BE2C (cell line): ENCODE measurements at regions not wholly inside any gene's neighbourhood (a gene's known extent, or its start where the extent isn't known, plus 50 kb on each side); places are given as distances from the start of the nearest gene placed in this dataset.

Experiments
- DNase-seq: peaks from one replicate; pipeline ENCODE4 v3.0.0-alpha.2; 2020
- H3K27me3 ChIP-seq: fragments of 250-450 bp; sonication (Bioruptor Pico); 2 replicates; pipeline ENCODE4 v1.5.1; 2020; ENCODE audit warnings: mild to moderate bottlenecking
- H3K36me3 ChIP-seq: fragments of 250-450 bp; sonication (Bioruptor Pico); 2 replicates; pipeline ENCODE4 v1.5.1; 2020; ENCODE audit warnings: mild to moderate bottlenecking
- H3K4me1 ChIP-seq: fragments of 250-450 bp; sonication (Bioruptor Pico); 2 replicates; pipeline ENCODE4 v1.5.1; 2020
- H3K4me3 ChIP-seq: 2 replicates; pipeline ENCODE4 v1.5.1; 2011; ENCODE audit warnings: low read depth, low read length
- H3K9me3 ChIP-seq: fragments of 250-450 bp; sonication (Bioruptor Pico); 2 replicates; pipeline ENCODE4 v1.5.1; 2020
- CTCF ChIP-seq: IDR thresholded peaks from 2 replicates; pipeline ENCODE4 v1.5.1; 2012; ENCODE audit warnings: mild to moderate bottlenecking, low read depth, low read length

GRCh38 chr5:160488394-160489325 lies 67.0 kb downstream of the PTTG1 start:
- no peaks in the 10 kb centered on the region for H3K36me3 ChIP-seq
- peaks cover 10% of the 10 kb centered on the region; the same call in 1 of the 2 replicates for H3K27me3 ChIP-seq
- H3K9me3 ChIP-seq: no peaks in the 10 kb centered on the region
- no peak for TF ChIP-seq CTCF
- no peak overlapping the region for H3K4me3 ChIP-seq
- no peaks in the 10 kb centered on the region for H3K4me1 ChIP-seq
- DNase-seq: no peak

GRCh38 chr5:160491438-160491837 lies 69.8 kb downstream of the PTTG1 start:
- no peak for DNase-seq
- TF ChIP-seq CTCF: no peak
- H3K4me3 ChIP-seq: no peak overlapping the region
- no peaks in the 10 kb centered on the region for H3K4me1 ChIP-seq
- no peaks in the 10 kb centered on the region for H3K9me3 ChIP-seq
- peaks cover 9% of the 10 kb centered on the region; the same call in 1 of the 2 replicates for H3K27me3 ChIP-seq
- H3K36me3 ChIP-seq: no peaks in the 10 kb centered on the region

- TF ChIP-seq CTCF: no peak
- no peak for DNase-seq
- peaks cover 17% of the 10 kb centered on the region; the same call in 1 of the 2 replicates for H3K27me3 ChIP-seq
- no peaks in the 10 kb centered on the region for H3K36me3 ChIP-seq
- H3K4me3 ChIP-seq: no peak overlapping the region
- H3K4me1 ChIP-seq: no peaks in the 10 kb centered on the region
- no peaks in the 10 kb centered on the region for H3K9me3 ChIP-seq
These were observed 70.9 kb downstream of the PTTG1 start for GRCh38 chr5:160492565-160492964.

- H3K9me3 ChIP-seq: no peaks in the 10 kb centered on the region
- H3K4me3 ChIP-seq: no peak overlapping the region
- TF ChIP-seq CTCF: no peak
- no peaks in the 10 kb centered on the region for H3K4me1 ChIP-seq
- H3K27me3 ChIP-seq: peaks cover 15% of the 10 kb centered on the region; the same call in 1 of the 2 replicates
- DNase-seq: no peak
- no peaks in the 10 kb centered on the region for H3K36me3 ChIP-seq
These were observed 72.2 kb downstream of the PTTG1 start for GRCh38 chr5:160493806-160494338.

GRCh38 chr5:160494451-160494850 lies 72.8 kb downstream of the PTTG1 start:
- TF ChIP-seq CTCF: no peak
- H3K4me3 ChIP-seq: no peak overlapping the region
- H3K9me3 ChIP-seq: no peaks in the 10 kb centered on the region
- DNase-seq: no peak
- peaks cover 13% of the 10 kb centered on the region; the same call in 1 of the 2 replicates for H3K27me3 ChIP-seq
- H3K36me3 ChIP-seq: no peaks in the 10 kb centered on the region
- H3K4me1 ChIP-seq: no peaks in the 10 kb centered on the region

- Histone ChIP-seq H3K4me1 (no peaks in the 10 kb centered on the region), H3K36me3 (no peaks in the 10 kb centered on the region), H3K4me3 (no peak overlapping the region), H3K9me3 (no peaks in the 10 kb centered on the region), H3K27me3 (peaks cover 13% of the 10 kb centered on the region; the same call in 1 of the 2 replicates)
- DNase-seq: no peak
- TF ChIP-seq CTCF: no peak
These were observed 74.7 kb downstream of the PTTG1 start for GRCh38 chr5:160496334-160496733.
